ENCODE measurements at regions not wholly inside any gene's neighbourhood (a gene's known extent, or its start where the extent isn't known, plus 50 kb on each side); places are given as distances from the start of the nearest gene placed in this dataset.

DNA sequence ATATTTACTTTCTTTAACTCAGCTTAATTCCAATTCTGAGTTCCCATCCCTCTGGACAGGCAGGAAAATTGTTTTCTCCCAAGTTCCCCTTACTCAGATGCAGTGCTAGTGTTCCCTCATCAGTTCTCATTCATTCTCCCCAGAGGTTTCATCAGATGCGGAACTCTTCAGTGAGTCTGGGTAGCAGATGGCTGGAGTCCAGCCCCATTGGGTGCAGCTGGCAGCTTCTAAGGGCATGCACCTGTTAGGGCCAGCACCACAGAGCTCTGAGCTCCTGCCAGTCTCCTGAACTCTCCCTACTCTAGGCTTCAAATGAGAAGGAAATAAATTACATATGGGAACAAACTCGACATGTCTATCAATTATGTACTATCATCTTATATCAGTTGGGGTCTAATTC is 76.6 kb downstream of the SOD2 start:
- TF ChIP-seq CTCF (IDR thresholded peaks at IDR 0.05) = no peak
- no peak for TF ChIP-seq POLR2A (IDR thresholded peaks at IDR 0.05)

Measured in thyroid gland (tissue), 4 donors.